HCT116 (cell line): ENCODE measurements at regions not wholly inside any gene's neighbourhood (a gene's known extent, or its start where the extent isn't known, plus 50 kb on each side); places are given as distances from the start of the nearest gene placed in this dataset.

Source experiments
- ATAC-seq: fragments of 200-7000 bp; cut with Tn5 transposase; 2 replicates; pipeline ENCODE4 v1.9.1; 2020; ENCODE audit warnings: mild to moderate bottlenecking, moderate library complexity
- BruUV-seq: library from RNA; stranded (reverse); fragments of 400-500 nt; replicated peaks from 2 replicates; lab custom pipeline; 2021; lab: Mats Ljungman, UMichigan
- CTCF ChIA-PET: fragments of 300-600 bp; sonication (Branson Sonifier 250); formaldehyde crosslinking; loops from one replicate; lab custom pipeline; 2021; ENCODE audit warnings: antibody characterized with exemption; lab: Charles Lee
- POLR2A ChIA-PET: fragments of 300-600, 350-600 bp; sonication (Branson Sonifier 250); formaldehyde crosslinking; loops from one replicate; lab custom pipeline; 2021; ENCODE audit warnings: antibody characterized with exemption; lab: Charles Lee
- RAD21 ChIA-PET, 2 experiments: fragments of 300-600 bp; sonication (Branson Sonifier 250); formaldehyde crosslinking; loops; one replicate each; lab custom pipeline; 2023; ENCODE audit warnings: low total read pairs in 2 of 2; ENCODE audit not compliant: uncharacterized antibody in 2 of 2, unreplicated experiment in 2 of 2, low non-redundant PET in 1 of 2; lab: Charles Lee
- DNase-seq: peaks from one replicate; pipeline ENCODE4 v3.0.0-alpha.2; 2010; ENCODE audit warnings: low read depth, low spot score
- H2AFZ ChIP-seq: fragments of 200-600 bp; shearing (Covaris generic), sonication (generic); 2 replicates; pipeline ENCODE4 v1.6.1; 2017; ENCODE audit warnings: low read depth, mixed run types, mixed read lengths, antibody characterized with exemption, low read length; ENCODE audit not compliant: poor library complexity, severe bottlenecking
- H3K27ac ChIP-seq: 2 replicates; pipeline ENCODE4 v1.5.1; 2012; ENCODE audit warnings: low read depth, low read length
- H3K27me3 ChIP-seq: fragments of 200-600 bp; sonication (generic); 2 replicates; pipeline ENCODE4 v1.6.1; 2016; ENCODE audit warnings: mixed run types, low read length, mixed read lengths; ENCODE audit not compliant: insufficient read depth
- H3K36me3 ChIP-seq, 2 experiments: fragments of 200-500 bp in 1 of 2; fragments of 200-600 bp in 1 of 2; sonication (Bioruptor generic) in 1 of 2; sonication (generic) in 1 of 2; 2 replicates each; pipeline versions ENCODE4 v1.5.1 to v1.6.1; 2014 to 2016; ENCODE audit warnings: low read length in 2 of 2, inconsistent platforms in 1 of 2, mixed read lengths in 1 of 2, mixed run types in 1 of 2; ENCODE audit not compliant: insufficient read depth in 2 of 2, control insufficient read depth in 1 of 2
- H3K4me1 ChIP-seq, 2 experiments: fragments of 200-600 bp in 1 of 2; sonication (generic) in 1 of 2; 2 replicates each; pipeline versions ENCODE4 v1.5.1 to v1.6.1; 2012 to 2017; ENCODE audit warnings: low read length in 2 of 2, inconsistent platforms in 1 of 2, mild to moderate bottlenecking in 1 of 2, mixed read lengths in 1 of 2, mixed run types in 1 of 2, moderate library complexity in 1 of 2; ENCODE audit not compliant: insufficient read depth in 2 of 2, control insufficient read depth in 1 of 2
- H3K4me2 ChIP-seq: fragments of 200-600 bp; sonication (generic); 2 replicates; pipeline ENCODE4 v1.6.1; 2017; ENCODE audit warnings: mixed run types, low read length, mixed read lengths
- H3K4me3 ChIP-seq, 2 experiments: fragments of 200-600 bp in 1 of 2; sonication (generic) in 1 of 2; replicated peaks in 1 of 2; 2 replicates each; pipeline ENCODE4 v1.5.1; 2011 to 2016; ENCODE audit warnings: low read length in 2 of 2, control low read depth in 1 of 2, low read depth in 1 of 2, mild to moderate bottlenecking in 1 of 2, mixed read lengths in 1 of 2, mixed run types in 1 of 2
- H3K79me2 ChIP-seq: fragments of 200-600 bp; sonication (generic); 2 replicates; pipeline ENCODE4 v1.6.1; 2017; ENCODE audit warnings: mild to moderate bottlenecking, mixed run types, low read length, moderate library complexity, mixed read lengths; ENCODE audit not compliant: insufficient read depth
- H3K9ac ChIP-seq: fragments of 200-600 bp; sonication (generic); 2 replicates; pipeline ENCODE4 v1.6.1; 2016; ENCODE audit warnings: low read length, mixed read lengths
- H3K9me2 ChIP-seq: fragments of 200-600 bp; sonication (generic), shearing (Covaris generic); 2 replicates; pipeline ENCODE4 v1.6.1; 2017; ENCODE audit warnings: mixed run types, mild to moderate bottlenecking, moderate library complexity; ENCODE audit not compliant: insufficient read depth
- H3K9me3 ChIP-seq, 2 experiments: fragments of 200-500 bp in 1 of 2; fragments of 200-600 bp in 1 of 2; sonication (Bioruptor generic) in 1 of 2; sonication (generic) in 1 of 2; 2 replicates each; pipeline ENCODE4 v1.6.1; 2014 to 2017; ENCODE audit warnings: low read length in 2 of 2, mixed read lengths in 2 of 2, inconsistent platforms in 1 of 2, low read depth in 1 of 2, mild to moderate bottlenecking in 1 of 2, mixed run types in 1 of 2, moderate library complexity in 1 of 2; ENCODE audit not compliant: control insufficient read depth in 1 of 2, insufficient read depth in 1 of 2
- H4K20me1 ChIP-seq: fragments of 200-600 bp; sonication (generic), shearing (Covaris generic); 2 replicates; pipeline ENCODE4 v1.6.1; 2017; ENCODE audit warnings: mixed run types, mild to moderate bottlenecking, moderate library complexity; ENCODE audit not compliant: insufficient read depth
- ATF3 ChIP-seq: IDR thresholded peaks from 2 replicates; pipeline ENCODE4 v1.6.1; 2012
- CBX3 ChIP-seq: IDR thresholded peaks from 2 replicates; pipeline ENCODE4 v1.6.1; 2012; ENCODE audit warnings: low read depth
- CEBPB ChIP-seq: IDR thresholded peaks from 2 replicates; pipeline ENCODE4 v1.6.1; 2012; ENCODE audit warnings: low read depth
- CTCF ChIP-seq, 3 experiments: fragments of 200-600 bp in 1 of 3; sonication (generic) in 1 of 3; IDR thresholded peaks in 2 of 3; conservative IDR thresholded peaks in 1 of 3; 2 replicates each; pipeline ENCODE4 v1.5.1; 2012 to 2017; ENCODE audit warnings: low read depth in 2 of 3, low read length in 2 of 3, antibody characterized with exemption in 1 of 3, borderline replicate concordance in 1 of 3, control low read depth in 1 of 3, mild to moderate bottlenecking in 1 of 3, mixed read lengths in 1 of 3, mixed run types in 1 of 3, moderate library complexity in 1 of 3; ENCODE audit not compliant: insufficient read depth in 1 of 3
- EZH2 ChIP-seq: fragments of 200-600 bp; sonication (generic); IDR thresholded peaks from 2 replicates; pipeline ENCODE4 v1.6.1; 2017; ENCODE audit warnings: antibody characterized with exemption, mixed run types
- EZH2phosphoT487 ChIP-seq: fragments of 200-600 bp; IDR thresholded peaks from 2 replicates; pipeline ENCODE4 v1.6.1; 2018; ENCODE audit warnings: antibody characterized with exemption, borderline replicate concordance
- FOSL1 ChIP-seq: IDR thresholded peaks from 2 replicates; pipeline ENCODE4 v1.6.1; 2012; ENCODE audit warnings: low read depth
- JUND ChIP-seq: IDR thresholded peaks from 2 replicates; pipeline ENCODE4 v1.6.1; 2012
- POLR2A ChIP-seq: IDR thresholded peaks from 2 replicates; pipeline ENCODE4 v1.7.0; 2011; ENCODE audit warnings: borderline replicate concordance; ENCODE audit not compliant: insufficient read depth, insufficient read length; ENCODE audit errors: extremely low read depth
- RAD21 ChIP-seq: IDR thresholded peaks from 2 replicates; pipeline ENCODE4 v1.6.1; 2012; ENCODE audit warnings: low read depth, mild to moderate bottlenecking
- REST ChIP-seq: IDR thresholded peaks from 2 replicates; pipeline ENCODE4 v1.6.1; 2012; ENCODE audit warnings: low read depth
- SIN3A ChIP-seq: IDR thresholded peaks from 2 replicates; pipeline ENCODE4 v1.6.1; 2012; ENCODE audit warnings: low read depth
- TCF7L2 ChIP-seq: IDR thresholded peaks from 2 replicates; pipeline ENCODE4 v1.7.0; 2011; ENCODE audit warnings: borderline replicate concordance, inconsistent platforms; ENCODE audit not compliant: insufficient read depth, insufficient read length; ENCODE audit errors: extremely low read depth
- YY1 ChIP-seq: IDR thresholded peaks from 2 replicates; pipeline ENCODE4 v1.6.1; 2011; ENCODE audit warnings: low read length, low read depth, moderate library complexity, mild to moderate bottlenecking; ENCODE audit not compliant: insufficient replicate concordance; ENCODE audit errors: extremely low read depth
- ZFX ChIP-seq: fragments of 450-650 bp; IDR thresholded peaks from 2 replicates; pipeline ENCODE4 v1.6.1; 2017
- intact Hi-C: fragments of 100-400 bp; cut with micrococcal nuclease; formaldehyde crosslinking; loops from 2 replicates; pipeline ENCODE4 v1.10.0; 2022

- Histone ChIP-seq H3K9me3 (peaks cover 5 to 11% of the 10 kb centered on the region in 2 experiments; a peak in 2 of 4 replicates), H2AFZ (no peak overlapping the region), H4K20me1 (no peaks in the 10 kb centered on the region), H3K4me3 (no peak overlapping the region), H3K36me3 (no peaks in the 10 kb centered on the region), H3K4me1 (no peaks in the 10 kb centered on the region), H3K27me3 (no peaks in the 10 kb centered on the region), H3K9me2 (no peaks in the 10 kb centered on the region), H3K4me2 (no peak overlapping the region), H3K9ac (no peak overlapping the region), H3K79me2 (no peaks in the 10 kb centered on the region), H3K27ac (no peak overlapping the region)
- ChIA-PET RAD21 (no interaction called here), POLR2A (no interaction called here), CTCF (no interaction called here)
- no TSS peak for BruUV-seq
- no peak for DNase-seq
- no peak for ATAC-seq
- no peak for TF ChIP-seq ATF3
- no peak for TF ChIP-seq REST
- TF ChIP-seq TCF7L2, result no peak
- no peak for TF ChIP-seq CBX3
- TF ChIP-seq RAD21, result no peak
- TF ChIP-seq ZFX, result no peak
- TF ChIP-seq CEBPB, result no peak
- no peak for TF ChIP-seq EZH2
- TF ChIP-seq YY1, result no peak
- no peak for TF ChIP-seq EZH2phosphoT487
- no peak for TF ChIP-seq CTCF (IDR thresholded peaks at IDR 0.05 in 2 of 3, conservative IDR thresholded peaks at IDR 0.05 in 1 of 3; ENCODE audit: borderline replicate concordance in 1 of 3, insufficient read depth in 1 of 3, low read depth in 2 of 3, low read length in 2 of 3)
- TF ChIP-seq POLR2A, result no peak
- no peak for TF ChIP-seq JUND
- TF ChIP-seq SIN3A, result no peak
- TF ChIP-seq FOSL1, result no peak
- intact Hi-C loops, result no loop called here
These were observed 494.6 kb upstream of the LRRC4C start for GRCh38 chr11:41954034-41954433.
